HG02938 (cell line): ENCODE measurements at regions not wholly inside any gene's neighbourhood (a gene's known extent, or its start where the extent isn't known, plus 50 kb on each side); places are given as distances from the start of the nearest gene placed in this dataset.
"Not testable (repeated sequence)": the region's sequence is repeated elsewhere in the genome, so short reads cannot be mapped to it uniquely, and the experiment has no call there.

ENCODE experiments used
- ATAC-seq: cut with Tn5 transposase; IDR thresholded peaks from one replicate; pipeline ENCODE4 v1.9.1; 2021; ENCODE audit warnings: mild to moderate bottlenecking, moderate library complexity; ENCODE audit not compliant: unreplicated experiment

DNA sequence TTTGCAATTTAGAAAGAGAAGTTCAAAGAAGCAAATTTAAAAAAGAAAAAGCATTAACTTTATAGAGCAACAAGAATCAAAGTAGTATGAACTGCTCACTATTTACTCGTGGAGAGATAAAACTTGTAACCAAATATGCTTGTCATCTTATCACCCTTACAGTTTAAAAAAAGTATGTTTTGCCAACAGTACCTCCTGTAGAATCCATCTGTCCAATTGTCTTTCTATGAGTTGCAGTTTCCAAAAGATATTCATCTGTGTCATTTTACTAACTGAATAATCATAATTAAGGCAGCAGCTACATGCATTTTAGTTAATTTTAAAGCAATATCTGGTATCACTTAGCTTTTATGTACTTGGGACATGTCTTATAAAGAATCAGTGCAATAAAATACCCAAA lies 1112.3 kb downstream of the DSC3 start:
- no peak for ATAC-seq

DNA sequence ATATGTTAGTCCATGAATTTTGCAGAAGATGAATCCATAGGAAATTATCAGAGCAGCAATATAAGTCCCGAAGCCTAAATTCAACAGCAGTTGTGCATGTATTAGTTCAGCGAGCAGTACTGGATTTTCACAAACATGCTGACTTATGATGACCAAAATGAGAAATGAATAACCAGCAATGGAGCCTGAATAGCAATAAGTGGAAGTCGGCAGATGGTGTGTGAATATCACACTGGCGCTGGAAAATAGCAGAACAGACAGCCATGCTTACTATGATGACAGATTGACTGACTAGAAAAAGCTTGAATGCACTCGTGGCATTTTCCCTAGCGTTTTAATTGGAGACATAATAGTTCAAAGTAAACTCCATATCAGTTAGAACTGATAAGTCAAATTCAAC lies 1114.5 kb downstream of the DSC3 start:
- ATAC-seq: no peak

DNA sequence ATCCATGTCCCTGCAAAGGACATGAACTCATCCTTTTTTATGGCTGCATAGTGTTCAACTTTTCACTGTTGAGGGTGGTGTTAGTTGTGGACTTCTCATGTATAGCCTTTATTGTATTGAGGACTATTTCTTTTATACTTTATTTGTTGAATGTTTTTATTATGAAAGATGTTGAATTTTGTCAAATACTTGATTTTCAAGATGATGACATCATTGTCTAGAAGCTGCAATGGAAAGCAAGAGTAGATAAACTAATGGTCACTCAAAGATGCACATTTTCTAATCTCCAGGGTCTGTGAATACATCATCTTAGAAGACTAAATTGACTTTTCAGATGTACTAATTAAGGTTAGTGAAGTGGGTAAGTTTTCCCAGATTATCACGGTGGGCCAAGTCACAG lies 1117.0 kb downstream of the DSC3 start:
- no peak for ATAC-seq

DNA sequence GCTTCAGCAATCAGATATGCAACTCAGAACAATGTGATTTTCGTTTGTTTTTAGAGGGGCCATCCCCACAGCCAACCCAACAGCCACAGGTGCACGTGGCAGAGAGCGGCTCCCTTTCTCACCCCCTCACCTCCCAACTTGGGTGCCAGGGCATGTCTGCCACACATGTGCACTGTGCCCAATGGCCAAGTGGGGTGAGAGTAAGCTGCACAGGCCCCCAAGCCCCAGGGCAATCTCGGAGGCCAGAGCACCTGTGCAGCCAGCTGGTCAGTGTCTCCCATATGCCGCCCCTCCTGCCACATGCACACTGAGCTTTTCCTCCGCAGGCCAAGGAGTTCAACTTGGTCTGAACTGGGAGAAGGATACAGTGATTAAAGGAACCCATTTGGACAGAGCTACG lies 1130.2 kb downstream of the DSC3 start:
- no peak for ATAC-seq

DNA sequence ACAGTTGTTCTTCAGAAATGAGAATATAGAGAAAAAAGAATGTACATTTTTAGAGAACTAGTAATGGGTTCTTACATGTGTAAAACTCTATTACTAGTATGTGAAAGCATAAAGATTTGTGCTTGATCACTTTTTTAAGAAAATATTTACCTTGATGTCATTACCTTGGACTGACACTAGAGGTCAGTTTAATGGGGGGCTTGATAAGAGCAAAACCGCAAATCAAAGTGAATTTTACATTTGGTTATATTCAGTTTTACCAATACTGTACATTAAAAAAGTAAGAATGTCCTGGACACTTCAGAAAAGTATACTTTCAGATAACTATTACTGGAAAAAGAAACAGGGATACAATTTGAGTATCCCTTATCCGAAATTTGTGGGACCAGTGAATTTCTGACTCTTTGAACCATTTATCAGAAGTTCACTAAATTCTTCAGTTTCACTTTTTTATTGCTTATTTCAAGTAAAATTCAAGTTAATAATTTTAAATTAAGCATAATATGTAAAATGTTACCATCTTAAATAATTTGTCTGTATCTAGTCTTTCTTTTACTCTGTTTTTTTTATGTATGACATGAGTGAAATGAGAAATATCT lies 1149.5 kb downstream of the DSC3 start:
- ATAC-seq: no peak

DNA sequence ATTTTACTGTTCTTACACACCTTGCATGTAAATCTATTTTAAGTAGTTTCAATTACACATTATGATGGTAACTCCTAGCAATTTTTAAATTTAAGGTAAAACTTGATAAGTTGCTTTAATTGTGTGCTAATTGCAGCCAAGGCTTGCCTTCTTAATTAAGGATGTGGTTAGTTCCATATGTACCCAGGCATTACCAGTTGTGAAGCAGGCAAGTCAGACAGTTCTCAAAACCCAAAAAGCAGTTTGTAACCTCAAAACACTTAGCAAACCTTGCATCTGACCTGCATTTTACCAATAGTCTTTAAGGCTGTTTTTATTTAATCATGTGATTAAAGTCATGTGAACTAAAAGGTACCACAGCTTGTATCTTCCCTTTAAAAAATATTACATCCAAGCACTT lies 1159.4 kb downstream of the DSC3 start:
- ATAC-seq: no peak

DNA sequence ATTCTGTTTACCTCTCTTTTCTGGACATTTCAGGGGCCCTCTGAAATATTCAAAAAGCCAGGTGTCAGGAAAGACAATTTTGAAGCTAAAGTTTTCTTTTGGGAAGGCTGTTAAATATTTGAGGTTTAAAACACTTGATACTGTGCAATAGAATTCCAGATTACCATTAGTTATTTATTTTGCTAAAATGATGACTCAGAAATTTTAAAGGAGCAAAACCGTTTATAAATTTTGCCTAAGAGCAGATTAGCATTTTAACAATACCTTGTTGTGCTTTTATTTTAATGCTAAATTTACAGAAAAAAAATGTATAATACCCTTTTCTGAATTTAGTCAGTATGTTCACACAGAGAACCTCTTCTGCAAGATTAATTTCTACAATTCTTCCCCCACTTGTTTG lies 1159.9 kb downstream of the DSC3 start:
- no peak for ATAC-seq

DNA sequence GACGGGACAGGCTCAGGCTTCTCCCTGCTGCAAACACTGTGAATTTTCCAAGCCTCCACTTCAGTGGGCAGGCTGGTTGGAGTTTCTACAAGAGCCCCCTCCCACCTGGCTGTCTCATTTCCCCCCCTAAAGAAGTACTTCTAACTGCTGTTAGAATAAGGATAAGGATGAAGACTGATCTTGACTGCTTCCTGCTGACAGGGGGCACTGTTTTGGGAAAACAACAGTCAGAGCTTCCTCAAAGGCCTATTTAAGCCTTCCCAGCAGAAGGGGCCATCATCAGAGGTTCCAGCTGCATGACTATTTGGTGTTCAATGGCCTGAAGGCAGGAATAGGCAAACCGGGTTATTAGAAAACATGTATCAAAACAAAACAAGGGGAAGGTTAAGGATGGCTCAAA lies 1162.8 kb downstream of the DSC3 start:
- ATAC-seq: no peak

DNA sequence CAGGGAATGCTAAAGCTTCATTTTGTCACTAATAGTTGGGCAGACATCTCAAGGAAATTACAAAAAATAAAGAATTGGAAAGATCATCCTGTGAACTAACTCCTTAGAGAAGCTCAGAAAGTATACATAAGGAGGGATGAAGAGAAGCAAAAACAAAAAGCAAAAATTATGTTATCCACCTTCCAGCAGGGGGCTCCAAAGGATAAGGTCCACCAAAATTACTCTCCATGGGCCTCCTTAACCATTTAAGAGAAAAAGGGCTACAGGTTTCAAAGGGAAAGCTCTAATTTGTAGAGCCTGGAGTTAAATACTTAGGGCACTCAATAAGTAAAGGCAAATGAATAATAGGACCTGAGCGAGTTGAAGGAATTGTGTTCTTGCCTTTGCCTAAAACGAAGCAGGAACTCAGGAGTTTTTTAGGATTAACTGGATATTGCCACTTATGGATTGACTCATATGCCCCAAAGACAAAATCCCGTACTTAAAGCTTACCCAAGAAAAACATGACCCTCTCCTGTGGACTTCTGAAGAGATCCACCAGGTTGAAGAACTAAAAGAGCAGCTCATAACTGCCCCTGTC lies 1167.9 kb downstream of the DSC3 start:
- no peak for ATAC-seq

DNA sequence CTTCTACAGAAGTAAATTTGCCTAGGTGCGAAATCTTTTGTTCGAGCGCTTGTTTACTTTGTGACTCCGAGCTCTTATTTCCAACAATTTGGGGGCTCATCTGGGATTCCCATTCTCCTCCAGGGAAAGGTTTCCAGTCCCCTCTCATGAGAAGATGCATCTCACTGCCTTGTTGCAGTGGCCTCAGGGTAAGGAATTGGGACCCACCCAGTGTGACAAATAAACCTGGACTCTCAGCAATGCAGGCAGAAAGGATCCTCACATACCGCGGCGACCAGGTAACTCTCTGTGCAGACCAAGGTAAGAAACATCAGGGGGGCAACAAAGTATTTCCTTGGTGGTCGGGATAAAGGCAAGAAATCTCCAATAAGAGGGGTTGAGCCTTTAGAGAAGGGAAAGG lies 1169.3 kb downstream of the DSC3 start:
- no peak for ATAC-seq

DNA sequence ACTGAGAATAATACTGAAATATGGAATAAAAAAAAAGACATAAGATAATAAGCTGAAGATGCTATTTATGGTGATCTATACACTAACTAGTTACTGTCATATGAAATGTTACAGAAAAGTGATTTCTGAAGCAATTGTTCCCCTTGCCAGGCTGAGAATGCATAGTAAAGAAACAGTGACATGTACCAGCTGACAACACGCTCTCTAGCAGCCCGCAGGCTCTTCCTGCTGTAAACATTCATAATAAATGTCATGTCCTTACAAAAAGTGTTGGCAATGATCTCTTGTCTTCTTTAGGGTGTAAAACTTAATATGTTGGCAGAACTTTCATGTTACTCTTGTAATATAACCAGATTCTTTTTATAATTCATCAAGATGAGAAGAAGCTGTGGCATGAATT lies 1171.3 kb downstream of the DSC3 start:
- no peak for ATAC-seq

DNA sequence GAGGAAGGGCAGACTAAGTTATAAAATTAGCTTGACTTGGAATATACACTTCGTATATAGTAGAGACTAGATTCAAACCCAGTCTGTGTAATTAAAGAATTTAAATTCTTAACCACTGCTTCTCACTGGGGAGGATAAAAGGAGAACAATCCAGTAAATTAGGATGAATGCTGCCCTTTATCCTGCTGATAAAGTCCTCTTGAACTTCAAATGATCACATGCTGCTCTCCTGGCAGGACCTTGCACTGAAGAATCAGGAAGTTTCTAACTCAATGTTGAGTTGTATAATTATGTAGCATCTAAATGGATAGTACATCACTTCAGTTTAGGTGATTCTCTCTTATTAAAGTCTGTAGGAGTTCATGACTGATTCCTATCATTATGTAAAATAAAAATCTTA lies 1179.7 kb downstream of the DSC3 start:
- ATAC-seq: no peak

DNA sequence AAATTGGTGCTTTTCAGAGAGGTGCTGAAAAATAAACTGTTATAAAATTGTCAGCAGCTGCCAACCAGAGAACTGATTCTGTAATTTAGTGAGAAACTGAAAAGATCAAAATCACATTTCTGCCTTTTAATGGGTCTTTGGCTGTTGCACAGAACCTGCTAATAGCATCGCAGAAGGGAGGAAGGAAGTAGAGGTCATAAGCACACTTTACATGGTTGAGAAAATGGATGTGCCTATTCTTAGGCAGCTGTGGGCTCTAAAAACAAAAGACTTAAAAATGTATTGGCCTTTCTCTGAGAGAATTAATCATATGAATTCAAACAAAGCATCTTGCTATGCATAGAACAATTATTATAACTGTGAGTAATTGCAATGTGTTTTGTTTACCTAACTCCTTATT lies 1186.9 kb downstream of the DSC3 start:
- ATAC-seq: no peak

DNA sequence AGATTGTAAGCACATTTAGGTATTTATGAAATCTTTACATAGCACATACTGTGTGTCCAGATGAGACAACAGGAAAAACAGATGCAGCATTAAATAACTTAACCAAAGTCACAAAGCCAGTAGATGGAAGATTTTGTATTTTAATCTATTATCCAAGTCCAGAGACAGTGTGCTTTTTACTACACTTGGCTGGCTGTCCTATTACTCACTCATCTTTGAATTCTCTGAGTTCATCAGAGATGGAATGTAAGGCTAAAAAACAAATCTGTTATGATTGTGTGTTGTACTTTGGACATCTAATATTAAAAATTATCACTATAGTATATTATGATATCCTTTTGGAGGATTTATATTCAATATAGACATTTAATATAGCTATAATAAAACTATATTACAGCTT lies 1189.4 kb downstream of the DSC3 start:
- no peak for ATAC-seq

DNA sequence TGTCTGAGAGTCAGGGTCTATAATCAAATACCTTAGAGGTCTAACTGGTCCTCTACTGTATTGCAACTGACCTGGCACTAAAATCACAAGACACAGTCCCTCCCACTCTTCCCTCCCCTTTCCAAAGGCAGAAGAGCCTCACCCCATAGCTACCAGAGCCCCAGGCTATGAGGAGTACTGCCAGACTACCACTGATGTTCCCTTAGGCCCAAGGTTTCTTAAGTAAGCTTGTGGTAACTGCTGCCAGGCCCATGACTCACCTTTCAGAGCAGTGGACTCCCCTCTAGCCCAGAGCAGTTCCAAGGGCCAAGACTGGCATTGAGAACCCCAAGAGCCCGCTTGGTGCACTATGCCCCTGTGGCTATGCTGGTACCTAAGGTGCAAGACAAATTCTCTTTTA lies 1193.4 kb downstream of the DSC3 start:
- ATAC-seq: no peak

DNA sequence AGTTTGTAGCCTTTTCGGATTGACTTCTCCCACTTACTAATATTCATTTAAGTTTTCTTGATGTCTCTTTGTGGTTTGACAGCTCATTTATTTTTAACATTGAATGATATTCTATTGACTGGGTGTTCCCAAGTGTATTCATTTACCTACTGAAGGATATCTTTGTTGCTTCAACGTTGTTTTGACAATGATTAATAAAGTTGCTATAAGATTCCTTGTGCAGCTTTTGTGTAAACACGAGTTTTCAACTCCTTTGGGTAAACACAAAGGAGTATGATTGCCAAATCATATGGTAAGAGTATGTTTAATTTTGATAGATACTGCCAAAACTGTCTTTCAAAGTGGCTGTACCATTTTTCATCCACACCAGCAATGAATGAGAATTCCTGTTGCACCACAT lies 1200.9 kb downstream of the DSC3 start:
- ATAC-seq: no peak

DNA sequence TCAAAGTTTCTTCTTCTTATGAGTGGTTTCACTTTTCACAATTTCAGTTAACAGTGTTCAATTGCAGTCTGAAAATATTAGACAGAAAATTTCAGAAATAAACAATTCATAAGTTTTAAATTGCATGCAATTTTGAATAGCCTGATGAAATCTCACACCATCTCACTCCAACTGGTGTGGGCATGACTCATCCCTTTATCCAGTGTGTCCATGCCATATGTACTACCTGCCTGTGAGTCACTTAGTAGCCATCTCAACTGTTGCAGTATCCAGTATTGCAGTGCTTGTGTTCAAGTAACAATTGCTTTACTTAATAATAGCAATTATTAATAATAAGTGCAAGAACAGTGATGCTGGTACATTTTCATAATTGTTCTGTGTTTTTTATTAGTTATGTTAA lies 1202.5 kb downstream of the DSC3 start:
- ATAC-seq: no peak

DNA sequence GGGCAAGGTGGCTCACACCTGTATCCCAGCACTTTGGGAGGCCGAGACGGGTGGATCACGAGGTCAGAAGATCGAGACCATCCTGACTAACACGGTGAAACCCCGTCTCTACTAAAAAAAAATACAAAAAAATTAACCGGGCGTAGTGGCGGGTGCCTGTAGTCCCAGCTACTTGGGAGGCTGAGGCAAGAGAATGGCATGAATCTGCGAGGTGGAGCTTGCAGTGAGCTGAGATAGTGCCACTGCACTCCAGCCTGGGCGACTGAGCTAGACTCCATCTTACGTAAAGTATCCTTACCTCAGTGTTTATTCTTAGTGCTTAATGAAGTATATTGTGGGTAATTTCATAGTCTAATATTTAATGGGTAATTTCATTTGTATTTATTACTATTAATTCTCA lies 1203.6 kb downstream of the DSC3 start:
- ATAC-seq: not testable (repeated sequence)

DNA sequence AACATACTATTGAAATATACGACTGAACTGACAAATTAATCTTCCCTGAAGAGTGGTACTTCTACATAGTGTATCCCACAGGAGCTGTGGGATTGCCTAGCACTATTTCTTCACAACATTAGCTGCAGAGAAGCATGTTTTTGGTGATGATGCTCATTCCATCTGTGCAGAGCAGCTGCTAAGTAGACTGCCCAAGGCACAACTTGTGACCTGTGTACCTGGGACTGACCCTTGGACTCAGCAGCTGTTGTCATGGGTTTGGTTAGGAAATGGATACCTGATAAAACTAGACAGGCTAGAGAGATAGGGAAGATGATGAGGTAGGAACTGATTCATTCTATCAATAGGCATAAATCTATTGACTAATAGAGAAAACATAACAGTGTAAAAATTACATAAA lies 1204.0 kb downstream of the DSC3 start:
- no peak for ATAC-seq

DNA sequence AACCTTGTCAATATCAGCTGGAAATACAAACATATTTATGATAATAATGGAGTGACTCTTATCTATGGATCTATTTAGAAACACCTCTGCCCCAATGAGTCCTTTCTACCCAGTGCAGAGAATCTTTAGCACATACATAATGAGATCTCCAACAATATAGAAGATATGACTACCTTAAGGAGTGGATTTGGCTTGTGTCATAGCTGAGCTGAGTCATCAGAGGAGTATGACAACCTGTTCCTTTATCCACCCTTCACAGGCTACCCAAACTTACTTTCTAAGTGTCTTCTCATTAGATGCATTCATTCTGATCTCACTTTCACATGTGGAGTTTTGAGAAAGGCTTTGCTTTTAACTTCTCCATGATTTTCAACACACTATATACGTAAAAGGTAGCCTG lies 1218.9 kb downstream of the DSC3 start:
- no peak for ATAC-seq

DNA sequence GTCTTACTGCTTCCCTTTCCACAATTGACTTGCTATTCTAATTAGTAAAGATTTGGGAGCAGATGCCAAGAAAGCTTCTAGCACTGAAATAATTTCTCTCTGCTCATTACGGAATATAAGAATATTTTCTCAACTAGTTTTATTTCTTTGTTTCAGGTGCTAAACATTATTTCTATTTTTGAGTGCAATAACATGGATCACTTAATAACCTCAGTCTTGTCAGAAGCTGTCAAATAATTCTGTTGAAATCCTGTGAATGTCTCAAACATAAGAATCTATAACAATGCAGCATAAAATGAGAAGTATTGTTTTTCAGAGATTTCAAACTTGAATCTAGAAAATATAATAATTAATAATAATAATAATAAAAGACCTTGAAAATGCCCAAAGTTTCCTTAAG lies 1221.0 kb downstream of the DSC3 start:
- ATAC-seq: no peak

DNA sequence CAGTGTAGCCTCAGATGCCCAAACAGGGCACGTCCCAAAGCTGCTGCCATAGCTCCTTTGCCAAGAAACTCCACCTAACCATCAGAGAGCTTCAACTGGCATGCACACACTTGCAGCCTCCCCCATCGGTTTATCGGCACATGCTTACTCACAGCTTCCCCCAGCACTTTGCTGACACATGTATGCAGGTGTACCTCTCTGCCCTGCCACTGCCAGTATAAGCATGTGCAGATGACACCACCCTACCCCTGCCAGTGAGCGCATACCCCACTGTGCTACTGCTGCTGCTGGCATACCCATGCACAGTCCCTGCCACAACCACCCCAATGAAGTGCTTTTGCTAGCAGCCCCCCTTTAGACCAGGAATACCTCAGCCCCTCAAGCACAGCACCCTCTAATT lies 1231.0 kb downstream of the DSC3 start:
- no peak for ATAC-seq

DNA sequence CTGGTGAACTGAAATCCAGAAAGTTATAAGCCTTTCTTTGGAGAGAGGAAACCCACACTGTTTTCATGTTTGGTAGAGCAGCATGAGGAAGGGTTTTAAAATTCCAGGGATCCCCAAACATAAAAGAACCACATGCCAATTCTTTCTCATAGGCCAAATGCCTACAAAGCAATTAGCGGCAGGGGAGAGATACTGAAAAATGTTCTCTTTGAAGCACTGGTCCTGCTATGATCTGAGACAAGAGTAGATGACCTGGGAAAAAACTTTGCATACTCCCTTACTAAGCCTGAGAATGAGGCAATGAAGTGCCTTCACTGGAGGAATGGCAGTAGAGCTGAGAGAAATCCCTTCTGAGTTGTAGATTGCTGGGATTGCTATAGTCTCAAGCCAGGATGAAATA lies 1261.7 kb downstream of the DSC3 start:
- ATAC-seq: no peak
